Brain microvascular endothelial cell (primary cell): ENCODE measurements at regions not wholly inside any gene's neighbourhood (a gene's known extent, or its start where the extent isn't known, plus 50 kb on each side); places are given as distances from the start of the nearest gene placed in this dataset.

Experiments used
- DNase-seq: peaks from one replicate; pipeline ENCODE4 v3.0.0-alpha.2; 2020
- H3K27ac ChIP-seq: fragments of 250-450 bp; sonication (Bioruptor Pico); 2 replicates; pipeline ENCODE4 v1.5.1; 2020; ENCODE audit warnings: mild to moderate bottlenecking, moderate library complexity
- H3K27me3 ChIP-seq: fragments of 250-450 bp; sonication (Bioruptor Pico); replicated peaks from 2 replicates; pipeline ENCODE4 v1.5.1; 2020; ENCODE audit warnings: mild to moderate bottlenecking
- H3K36me3 ChIP-seq: fragments of 250-450 bp; sonication (Bioruptor Pico); replicated peaks from 2 replicates; pipeline ENCODE4 v1.5.1; 2020; ENCODE audit warnings: mild to moderate bottlenecking
- H3K4me3 ChIP-seq: 2 replicates; pipeline ENCODE4 v1.5.1; 2011; ENCODE audit warnings: low read depth, mild to moderate bottlenecking, control low read depth, low read length, moderate library complexity
- in situ Hi-C: cut with HindIII; loops from 2 replicates; pipeline ENCODE4 v1.10.0; 2017; ENCODE audit warnings: low sequenced_read_pairs, low pct_ligation_motif_present
- TF ChIP-seq, protein P1 (sequence below): IDR thresholded peaks from 2 replicates; pipeline ENCODE4 v1.5.1; 2011; ENCODE audit warnings: low read depth, mild to moderate bottlenecking, moderate library complexity, low read length, control low read depth, inconsistent platforms; ENCODE audit errors: missing control alignments

DNA sequence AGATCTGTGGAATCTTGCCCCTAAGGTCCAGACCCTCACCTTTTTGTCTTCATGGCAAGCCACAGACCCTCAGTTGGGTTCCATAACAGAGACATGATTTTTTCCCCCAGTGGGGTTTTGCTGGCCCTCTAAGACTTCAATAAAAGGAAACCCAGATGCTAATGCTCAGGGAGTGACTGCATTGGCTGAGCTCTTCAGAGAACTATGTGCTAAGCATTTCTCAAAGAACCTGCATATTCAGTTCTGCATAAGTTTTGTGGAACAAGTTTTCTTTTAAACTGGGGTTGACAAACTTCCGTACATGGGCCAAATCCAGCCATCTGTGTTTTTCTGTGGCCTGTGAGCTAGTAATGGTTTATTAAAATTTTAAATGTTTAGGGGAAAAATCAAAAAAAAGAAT is 159.8 kb upstream of the GDNF start:
- Histone ChIP-seq H3K4me3 (no peak overlapping the region), H3K27ac (no peak overlapping the region), H3K27me3 (no peaks in the 10 kb centered on the region), H3K36me3 (no peaks in the 10 kb centered on the region)
- DNase-seq = no peak
- in situ Hi-C loops = no loop called here
- TF ChIP-seq, protein P1, sequence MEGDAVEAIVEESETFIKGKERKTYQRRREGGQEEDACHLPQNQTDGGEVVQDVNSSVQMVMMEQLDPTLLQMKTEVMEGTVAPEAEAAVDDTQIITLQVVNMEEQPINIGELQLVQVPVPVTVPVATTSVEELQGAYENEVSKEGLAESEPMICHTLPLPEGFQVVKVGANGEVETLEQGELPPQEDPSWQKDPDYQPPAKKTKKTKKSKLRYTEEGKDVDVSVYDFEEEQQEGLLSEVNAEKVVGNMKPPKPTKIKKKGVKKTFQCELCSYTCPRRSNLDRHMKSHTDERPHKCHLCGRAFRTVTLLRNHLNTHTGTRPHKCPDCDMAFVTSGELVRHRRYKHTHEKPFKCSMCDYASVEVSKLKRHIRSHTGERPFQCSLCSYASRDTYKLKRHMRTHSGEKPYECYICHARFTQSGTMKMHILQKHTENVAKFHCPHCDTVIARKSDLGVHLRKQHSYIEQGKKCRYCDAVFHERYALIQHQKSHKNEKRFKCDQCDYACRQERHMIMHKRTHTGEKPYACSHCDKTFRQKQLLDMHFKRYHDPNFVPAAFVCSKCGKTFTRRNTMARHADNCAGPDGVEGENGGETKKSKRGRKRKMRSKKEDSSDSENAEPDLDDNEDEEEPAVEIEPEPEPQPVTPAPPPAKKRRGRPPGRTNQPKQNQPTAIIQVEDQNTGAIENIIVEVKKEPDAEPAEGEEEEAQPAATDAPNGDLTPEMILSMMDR = no peak

DNA sequence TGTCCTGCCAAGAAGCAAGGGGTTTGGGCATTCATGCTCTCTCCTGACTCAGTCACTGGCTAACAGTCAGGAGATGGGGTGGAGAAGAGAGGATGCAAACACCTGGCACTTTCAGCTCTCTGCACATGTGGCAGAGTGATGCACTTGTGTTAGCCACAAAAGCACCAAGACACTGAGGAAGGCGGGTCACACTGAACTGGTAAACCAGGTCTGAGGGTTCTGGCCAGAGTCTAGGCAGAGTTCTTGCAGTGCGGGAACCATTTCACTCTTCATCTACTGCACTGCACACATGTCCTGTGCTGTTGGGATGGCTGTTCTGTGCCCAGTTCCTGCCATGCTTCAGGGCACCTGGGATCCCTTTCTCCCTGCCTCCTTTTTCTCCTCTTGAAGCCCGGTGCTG is 157.1 kb upstream of the GDNF start:
- Histone ChIP-seq H3K27me3 (no peaks in the 10 kb centered on the region), H3K4me3 (no peak overlapping the region), H3K27ac (no peak overlapping the region), H3K36me3 (no peaks in the 10 kb centered on the region)
- in situ Hi-C loops = no loop called here
- DNase-seq = no peak
- TF ChIP-seq, protein P1 = no peak

DNA sequence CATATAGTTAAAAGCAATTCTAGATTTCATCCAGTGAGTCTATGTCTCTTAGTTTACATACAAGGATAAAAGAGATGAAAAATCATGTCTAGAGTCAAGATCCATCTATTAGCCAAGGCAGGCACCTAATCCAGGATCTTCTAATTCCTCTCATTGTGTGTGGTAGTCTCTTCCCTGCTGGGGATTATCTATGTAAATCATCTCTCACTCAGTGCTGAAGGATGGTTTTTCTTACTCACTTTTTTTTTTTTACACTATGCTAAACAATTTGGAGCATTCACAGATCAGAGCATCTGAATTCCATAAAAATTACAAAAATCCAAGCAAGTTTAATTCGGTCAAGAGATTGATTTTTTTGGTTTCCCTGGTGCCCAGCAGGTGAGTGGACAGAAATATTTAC is 154.9 kb upstream of the GDNF start:
- TF ChIP-seq, protein P1 = no peak
- Histone ChIP-seq H3K36me3 (no peaks in the 10 kb centered on the region), H3K27me3 (no peaks in the 10 kb centered on the region), H3K4me3 (no peak overlapping the region), H3K27ac (no peak overlapping the region)
- no peak for DNase-seq
- in situ Hi-C loops = no loop called here

DNA sequence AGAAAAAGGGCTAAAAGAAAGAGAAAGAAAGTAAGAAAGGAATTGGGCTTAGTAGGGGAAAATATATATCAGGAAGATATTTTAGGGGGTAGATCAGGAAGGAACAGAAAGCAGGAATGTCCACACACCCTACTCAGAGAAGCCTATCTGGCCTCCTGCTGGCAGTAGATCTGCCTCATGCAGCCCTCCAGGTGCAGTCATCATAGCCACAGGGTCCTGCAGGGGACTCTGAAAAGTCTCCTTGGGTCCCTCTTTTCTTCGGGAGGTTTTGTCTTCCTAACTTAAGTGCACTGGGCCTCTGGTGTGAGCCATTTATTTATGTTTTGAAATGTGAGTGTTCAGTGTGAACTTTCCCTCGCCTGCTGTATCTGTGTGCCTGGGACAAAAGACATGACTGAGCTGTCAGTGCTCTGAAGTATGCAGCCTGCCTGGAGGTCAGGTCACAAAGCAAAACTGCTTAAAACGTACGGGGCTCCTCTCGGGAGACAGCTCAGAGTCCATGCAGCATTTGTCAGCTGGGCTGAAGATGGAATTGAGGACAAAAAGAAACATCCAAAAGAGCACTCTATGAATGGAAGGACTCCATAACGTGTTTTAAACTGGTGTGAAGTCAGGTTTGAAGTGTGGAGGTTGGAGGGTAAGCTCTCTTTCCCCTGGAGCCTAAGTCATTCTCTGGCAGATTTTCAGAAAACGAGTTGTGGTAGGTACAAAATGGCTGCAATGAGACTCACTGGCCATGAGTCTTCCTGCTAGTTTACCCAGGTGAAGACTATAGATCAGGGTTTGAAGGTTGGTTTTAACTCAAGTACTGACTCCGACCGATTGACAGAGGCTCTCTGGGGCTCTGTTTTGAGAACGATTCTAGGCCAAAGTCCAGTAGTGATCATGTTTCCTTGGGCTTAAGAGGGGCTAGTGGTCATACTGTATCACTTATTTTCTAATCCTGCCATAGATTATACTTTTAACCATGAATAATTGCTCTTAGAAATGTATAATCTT is 151.8 kb upstream of the GDNF start:
- in situ Hi-C loops = no loop called here
- H3K27me3 ChIP-seq = no peaks in the 10 kb centered on the region

DNA sequence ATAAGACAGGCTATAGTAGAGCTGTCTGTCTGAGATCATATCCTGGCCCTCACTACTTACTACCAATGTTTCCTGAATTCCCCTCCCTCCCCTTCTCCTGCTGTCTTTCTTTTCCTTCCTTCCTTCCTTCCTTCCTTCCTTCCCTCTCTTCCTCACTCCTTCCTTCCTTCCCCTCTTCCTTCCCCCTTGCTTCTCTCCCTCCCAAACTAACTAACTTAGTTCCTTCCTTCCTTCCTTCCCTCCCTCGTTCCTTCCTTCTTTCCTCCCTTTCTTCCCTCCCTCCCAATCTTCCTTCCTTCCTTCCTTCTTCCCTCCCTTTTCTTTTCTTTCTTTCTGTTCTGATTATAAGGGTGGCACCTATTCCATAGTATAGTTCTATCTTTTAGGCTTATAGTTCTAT is 150.0 kb upstream of the GDNF start:
- TF ChIP-seq, protein P1 = no peak
- Histone ChIP-seq H3K4me3 (no peak overlapping the region), H3K27ac (no peak overlapping the region), H3K27me3 (peaks cover 2% of the 10 kb centered on the region), H3K36me3 (no peaks in the 10 kb centered on the region)
- DNase-seq = no peak
- in situ Hi-C loops = no loop called here

More for the DNA sequence above, 151.8 kb upstream of the GDNF start:
- TF ChIP-seq, protein P1 = no peak
- Histone ChIP-seq H3K27ac (no peak overlapping the region), H3K36me3 (no peaks in the 10 kb centered on the region), H3K4me3 (no peak overlapping the region)
- DNase-seq = no peak
